PFSK-1 (cell line): ENCODE measurements at regions not wholly inside any gene's neighbourhood (a gene's known extent, or its start where the extent isn't known, plus 50 kb on each side); places are given as distances from the start of the nearest gene placed in this dataset.

Source experiments
- FOXP2 ChIP-seq: optimal IDR thresholded peaks from 2 replicates; pipeline ENCODE3; 2011; ENCODE audit warnings: borderline replicate concordance, control low read depth, inconsistent platforms; ENCODE audit not compliant: insufficient read depth; ENCODE audit errors: extremely low read length, extremely low read depth
- POLR2AphosphoS5 ChIP-seq: IDR thresholded peaks from 2 replicates; pipeline ENCODE4 v1.6.1; 2012; ENCODE audit warnings: low read depth, mild to moderate bottlenecking, control low read depth, low read length, moderate library complexity
- REST ChIP-seq, 2 experiments: IDR thresholded peaks; 2 replicates each; pipeline versions ENCODE4 v1.6.1 to v1.8.0; 2011 to 2012; ENCODE audit warnings: low read depth in 2 of 2, low read length in 2 of 2, control low read depth in 1 of 2, inconsistent platforms in 1 of 2, mild to moderate bottlenecking in 1 of 2, moderate library complexity in 1 of 2; ENCODE audit not compliant: insufficient read depth in 1 of 2
- SIN3A ChIP-seq: IDR thresholded peaks from 2 replicates; pipeline ENCODE4 v1.6.1; 2012; ENCODE audit warnings: mild to moderate bottlenecking, low read length, moderate library complexity, borderline replicate concordance; ENCODE audit not compliant: insufficient read depth
- TAF1 ChIP-seq: IDR thresholded peaks from 2 replicates; pipeline ENCODE4 v1.6.1; 2012; ENCODE audit warnings: low read length, control low read depth, borderline replicate concordance; ENCODE audit not compliant: insufficient read depth

GRCh38 chr15:63439536-63440264, 58.1 kb upstream of the CA12 start:
- no peak for TF ChIP-seq FOXP2
- no peak for TF ChIP-seq POLR2AphosphoS5
- TF ChIP-seq REST (IDR thresholded peaks at IDR 0.05; ENCODE audit: insufficient read depth in 1 of 2, low read depth in 2 of 2, low read length in 2 of 2) = no peak
- no peak for TF ChIP-seq TAF1

- no peak for TF ChIP-seq SIN3A
- TF ChIP-seq REST (IDR thresholded peaks at IDR 0.05; ENCODE audit: insufficient read depth in 1 of 2, low read depth in 2 of 2, low read length in 2 of 2) = no peak
- no peak for TF ChIP-seq FOXP2
- no peak for TF ChIP-seq POLR2AphosphoS5
- no peak for TF ChIP-seq TAF1
Observed at GRCh38 chr15:63440265-63440648, 58.6 kb upstream of the CA12 start.

- no peak for TF ChIP-seq SIN3A
- no peak for TF ChIP-seq POLR2AphosphoS5
- no peak for TF ChIP-seq TAF1
- no peak for TF ChIP-seq FOXP2
- TF ChIP-seq REST (IDR thresholded peaks at IDR 0.05; ENCODE audit: insufficient read depth in 1 of 2, low read depth in 2 of 2, low read length in 2 of 2) = no peak
Observed at GRCh38 chr15:63440756-63441155, 59.1 kb upstream of the CA12 start.

GRCh38 chr15:63441266-63441665, 59.6 kb upstream of the CA12 start:
- no peak for TF ChIP-seq SIN3A
- TF ChIP-seq POLR2AphosphoS5 = no peak
- no peak for TF ChIP-seq FOXP2
- no peak for TF ChIP-seq TAF1
- TF ChIP-seq REST (IDR thresholded peaks at IDR 0.05; ENCODE audit: insufficient read depth in 1 of 2, low read depth in 2 of 2, low read length in 2 of 2) = no peak
